NCI-H146 (cell line): ENCODE measurements at regions not wholly inside any gene's neighbourhood (a gene's known extent, or its start where the extent isn't known, plus 50 kb on each side); places are given as distances from the start of the nearest gene placed in this dataset.
A peak's percentile ranks its signal among the peaks of the same experiment; 100 is the strongest.
"Not testable (repeated sequence)": the region's sequence is repeated elsewhere in the genome, so short reads cannot be mapped to it uniquely, and the experiment has no call there.

Experiments used
- DNase-seq: peaks from one replicate; lab custom pipeline; 2025; lab: John Stamatoyannopoulos, UW

- DNase-seq = no peak
Observed at GRCh38 chr13:50229960-50230661, 214.9 kb downstream of the KCNRG start.

DNA sequence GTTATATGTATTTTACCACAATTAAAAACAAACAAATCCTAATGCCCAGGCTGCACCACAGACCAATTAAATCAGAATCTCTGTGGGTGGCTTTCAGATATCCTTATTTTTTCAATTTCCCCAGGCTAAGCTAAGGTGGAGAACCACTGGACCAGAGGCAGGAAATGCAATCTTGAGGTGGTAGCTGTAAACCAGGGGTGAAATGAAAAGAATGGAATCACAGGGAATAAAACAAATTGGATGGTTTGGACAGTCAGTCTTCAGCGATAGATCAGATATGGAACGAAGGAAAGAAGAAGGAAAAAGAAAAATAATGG lies 215.4 kb downstream of the KCNRG start:
- no peak for DNase-seq

DNA sequence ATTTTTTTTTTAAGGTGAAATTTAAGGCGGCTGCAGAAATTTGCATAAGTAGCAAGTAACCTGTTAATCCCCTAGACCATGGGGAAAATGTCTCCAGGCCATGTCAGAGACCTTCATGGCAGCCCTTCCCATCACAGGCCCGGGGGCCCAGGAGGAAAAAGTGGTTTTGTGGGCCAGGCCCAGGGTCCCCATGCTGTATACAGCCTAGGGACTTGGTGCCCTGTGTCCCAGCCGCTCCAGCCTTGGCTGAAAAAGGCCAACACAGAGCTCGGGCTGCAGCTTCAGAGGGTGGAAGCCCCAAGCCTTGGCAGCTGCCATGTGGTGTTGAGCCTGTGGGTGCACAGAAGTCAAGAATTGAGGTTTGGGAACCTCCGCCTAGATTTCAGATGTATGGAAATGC lies 218.3 kb downstream of the KCNRG start:
- not testable (repeated sequence) for DNase-seq

DNA sequence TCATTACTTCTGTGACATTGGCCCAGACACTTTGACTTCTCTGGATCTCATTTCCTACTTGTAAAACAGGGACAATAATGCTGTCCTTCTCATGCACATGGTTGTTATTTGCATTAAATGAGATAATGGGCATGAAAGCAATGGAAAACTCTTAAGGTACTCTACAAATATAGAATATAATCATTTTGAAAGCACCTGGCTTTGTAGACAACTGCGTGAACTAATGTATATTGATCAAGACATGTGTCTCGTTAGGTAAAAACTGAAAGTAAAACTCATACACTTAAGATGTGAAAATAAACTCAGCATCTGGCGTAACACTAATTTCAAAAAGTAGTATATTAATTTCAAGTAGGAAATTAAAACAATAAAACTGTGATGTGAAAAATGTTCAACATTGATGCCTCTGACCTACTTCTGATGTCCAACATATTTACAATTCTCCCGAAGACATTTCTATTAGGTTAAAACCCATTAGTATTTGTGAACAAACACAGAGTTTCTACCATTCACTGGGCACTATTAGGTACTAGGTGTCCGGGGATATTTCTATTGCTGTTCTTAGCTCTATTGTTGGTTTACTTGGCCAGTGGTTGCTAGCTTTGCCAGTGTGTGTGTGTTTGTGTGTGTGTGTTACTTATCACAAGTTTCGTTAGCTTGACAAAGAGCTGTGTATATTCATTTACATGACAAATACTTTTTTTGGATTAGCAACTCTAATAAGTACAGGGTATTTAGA lies 220.5 kb downstream of the KCNRG start:
- DNase-seq = no peak

- no peak for DNase-seq
Observed at GRCh38 chr13:50236898-50237318, 221.7 kb downstream of the KCNRG start.

DNA sequence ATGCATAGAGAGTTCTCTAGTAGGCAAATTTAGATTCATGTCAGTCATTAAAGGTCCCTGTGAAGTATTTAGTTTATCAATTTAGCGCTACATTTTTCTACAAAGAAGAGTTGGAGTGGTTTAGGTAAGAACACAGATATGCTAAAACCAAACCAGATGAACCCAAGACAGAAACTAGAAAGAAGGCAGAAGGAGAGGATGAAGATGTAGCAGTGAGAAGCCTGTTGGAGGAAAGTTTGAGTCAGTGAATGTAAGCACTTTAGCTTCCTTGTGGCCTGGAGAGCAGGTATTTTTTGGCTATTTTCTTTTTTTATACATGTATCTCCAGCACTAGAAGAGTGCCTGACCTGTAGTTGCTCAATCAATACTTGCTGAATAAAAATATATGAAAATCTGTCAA lies 223.7 kb downstream of the KCNRG start:
- no peak for DNase-seq

GRCh38 chr13:50241479-50241878 lies 226.2 kb downstream of the KCNRG start:
- no peak for DNase-seq

DNA sequence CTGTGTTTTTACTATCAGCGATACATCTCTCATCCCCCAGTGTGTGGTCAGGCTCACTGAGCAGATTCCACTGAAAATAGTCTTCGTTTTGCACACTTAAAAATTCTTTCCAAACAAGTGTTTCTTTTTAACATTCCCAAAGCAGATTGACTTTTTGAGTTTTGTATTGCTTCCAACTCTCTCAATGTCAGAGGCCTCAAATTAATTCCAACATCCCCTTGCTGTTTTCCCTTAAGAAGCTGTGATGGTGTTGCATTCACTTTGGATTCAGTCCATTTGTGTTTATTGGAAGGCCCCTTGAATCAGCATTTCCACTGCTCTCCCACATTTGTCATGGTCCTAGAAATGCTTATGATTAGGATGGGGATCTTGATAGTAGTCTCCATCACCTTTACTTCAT lies 228.7 kb downstream of the KCNRG start:
- no peak for DNase-seq

DNA sequence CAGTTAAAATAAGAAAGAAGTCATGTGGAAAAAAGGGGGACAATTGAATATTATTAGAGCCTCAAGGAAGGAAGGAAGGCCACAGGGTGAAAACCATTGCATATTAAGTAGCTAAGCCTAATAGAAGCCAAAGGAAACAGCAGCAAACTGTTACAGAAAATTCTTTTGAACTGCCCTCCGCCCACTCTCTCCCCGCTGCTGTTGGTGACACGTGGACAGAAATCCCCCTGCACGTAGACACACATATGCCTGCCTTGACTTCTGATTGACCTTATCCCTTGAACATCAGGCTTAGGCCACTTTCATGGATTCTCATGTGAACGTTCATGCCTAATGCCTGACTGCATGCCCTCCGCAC lies 229.1 kb downstream of the KCNRG start:
- no peak for DNase-seq

GRCh38 chr13:50244713-50245574 lies 229.7 kb downstream of the KCNRG start:
- DNase-seq = peak; percentile 19

- DNase-seq = no peak
Observed at GRCh38 chr13:50247223-50247622, 232.0 kb downstream of the KCNRG start.

DNA sequence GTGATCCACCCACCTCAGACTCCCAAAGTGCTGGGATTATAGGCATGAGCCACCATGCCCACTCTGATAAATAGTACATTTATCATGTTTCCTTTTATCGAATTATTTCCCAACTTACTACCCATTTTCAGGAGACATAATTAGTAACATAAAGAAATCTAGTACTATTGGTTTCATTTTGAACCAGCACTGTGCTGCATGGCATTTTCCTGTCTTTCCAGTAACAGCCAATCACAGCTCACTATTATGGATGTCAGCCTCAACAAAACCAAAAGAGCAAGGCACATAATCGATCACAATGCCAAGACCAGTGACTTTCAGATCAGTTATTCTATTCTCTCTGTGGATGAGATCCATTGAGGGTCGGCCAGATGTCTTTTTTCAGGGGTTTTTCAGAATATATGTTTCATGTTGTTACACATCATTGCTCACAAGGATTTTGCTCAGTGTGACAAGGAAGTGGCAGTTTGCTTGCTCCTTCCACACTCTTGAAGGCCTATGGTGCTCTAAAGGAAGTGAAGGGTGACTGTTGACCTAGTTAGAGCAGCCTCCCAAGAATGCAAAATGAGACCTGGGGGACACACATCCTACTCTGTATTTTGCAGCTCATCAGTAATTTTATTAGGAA lies 233.4 kb downstream of the KCNRG start:
- no peak for DNase-seq

DNA sequence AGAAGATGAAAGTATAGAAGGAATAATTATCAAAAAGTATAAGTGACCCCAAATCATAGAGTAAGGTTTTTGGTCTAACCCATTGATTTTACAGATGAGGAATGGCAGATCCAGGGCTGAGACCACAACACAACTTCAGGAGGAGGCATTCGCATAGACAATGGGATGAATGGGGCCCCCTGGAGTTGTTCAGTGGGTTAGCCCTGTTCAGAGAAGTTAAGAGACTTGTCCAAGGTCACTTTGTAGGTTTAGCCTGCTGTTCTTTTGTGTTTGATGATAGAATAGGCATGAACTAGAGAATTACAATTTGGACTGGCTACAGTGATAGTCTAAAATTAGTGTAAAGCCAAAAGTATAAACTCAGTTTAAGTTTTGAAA lies 233.9 kb downstream of the KCNRG start:
- no peak for DNase-seq

- no peak for DNase-seq
Observed at GRCh38 chr13:50250401-50250800, 235.2 kb downstream of the KCNRG start.

GRCh38 chr13:50255639-50256038 lies 240.4 kb downstream of the KCNRG start:
- no peak for DNase-seq

- not testable (repeated sequence) for DNase-seq
Observed at GRCh38 chr13:50256536-50257321, 241.5 kb downstream of the KCNRG start.

DNA sequence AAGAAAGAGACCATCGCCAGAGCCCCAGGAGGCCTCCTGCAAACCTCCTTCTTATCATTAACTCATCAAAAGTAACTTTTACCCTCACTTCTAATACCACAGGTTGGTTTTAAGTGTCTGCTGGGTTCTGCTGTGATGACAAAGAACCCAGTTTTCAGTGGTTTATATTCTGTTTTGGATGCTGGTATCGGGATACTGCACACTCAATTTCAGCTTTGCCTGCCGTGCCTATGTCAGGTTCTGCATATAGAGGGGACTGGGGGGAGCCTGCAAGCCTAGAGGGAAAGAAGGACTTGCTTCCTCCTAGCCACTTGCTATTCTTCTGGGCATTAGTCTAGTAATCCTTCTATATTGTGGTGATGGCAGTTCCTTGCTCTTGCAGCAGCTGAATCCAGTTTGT lies 242.4 kb downstream of the KCNRG start:
- no peak for DNase-seq

DNA sequence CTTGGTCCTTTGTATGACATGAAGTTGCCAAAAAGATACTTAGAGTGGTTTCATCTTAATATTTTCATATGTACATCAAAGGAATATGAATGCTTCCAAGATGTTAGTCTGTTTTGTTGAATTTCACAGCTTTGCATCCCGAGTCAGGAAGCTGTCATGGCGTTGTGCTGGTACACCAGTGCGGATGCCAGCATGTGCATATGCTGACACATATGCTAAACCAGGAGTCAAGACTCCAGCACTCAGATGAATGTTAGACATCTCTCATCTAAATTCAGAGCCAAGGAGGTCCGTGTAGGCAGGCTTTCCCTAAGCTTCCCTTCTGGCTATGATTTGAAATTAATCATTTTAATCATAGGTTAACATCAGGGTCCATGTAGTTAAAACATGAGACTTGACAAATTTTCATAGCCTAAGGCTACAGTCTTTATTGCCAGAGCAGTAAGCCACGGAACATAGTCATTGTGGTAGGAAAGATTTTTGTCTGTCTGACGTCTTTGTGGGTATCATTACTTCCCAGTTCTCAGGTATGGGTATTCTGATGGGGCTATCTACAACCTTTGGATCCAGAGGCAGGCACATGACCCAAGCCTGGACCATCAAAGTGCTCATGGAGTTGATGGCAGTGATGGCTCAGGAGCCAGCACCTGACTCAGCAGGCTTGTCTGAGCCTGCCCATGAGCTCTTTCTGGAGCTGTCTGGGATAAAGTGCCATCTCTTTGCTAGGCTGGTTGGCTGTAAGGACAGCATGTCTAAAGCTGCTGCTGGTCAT lies 246.1 kb downstream of the KCNRG start:
- peak; percentile 12 for DNase-seq

GRCh38 chr13:50267066-50267465 lies 251.8 kb downstream of the KCNRG start:
- DNase-seq = no peak

- no peak for DNase-seq
Observed at GRCh38 chr13:50267917-50268316, 252.7 kb downstream of the KCNRG start.

- no peak for DNase-seq
Observed at GRCh38 chr13:50268500-50268899, 253.3 kb downstream of the KCNRG start.
